OCI-LY3 (cell line): ENCODE measurements at regions not wholly inside any gene's neighbourhood (a gene's known extent, or its start where the extent isn't known, plus 50 kb on each side); places are given as distances from the start of the nearest gene placed in this dataset.

Experiments
- EZH2phosphoT487 ChIP-seq: fragments of 200-600 bp; shearing (Covaris generic); IDR thresholded peaks from 2 replicates; pipeline ENCODE4 v1.6.1; 2018; ENCODE audit warnings: antibody characterized with exemption, mixed run types, low read depth
- TF ChIP-seq, protein P1 (sequence below): fragments of 200-600, 300-600 bp; sonication (generic); IDR thresholded peaks from 2 replicates; pipeline ENCODE4 v1.5.1; 2014; ENCODE audit warnings: antibody characterized with exemption, low read length, low read depth

DNA sequence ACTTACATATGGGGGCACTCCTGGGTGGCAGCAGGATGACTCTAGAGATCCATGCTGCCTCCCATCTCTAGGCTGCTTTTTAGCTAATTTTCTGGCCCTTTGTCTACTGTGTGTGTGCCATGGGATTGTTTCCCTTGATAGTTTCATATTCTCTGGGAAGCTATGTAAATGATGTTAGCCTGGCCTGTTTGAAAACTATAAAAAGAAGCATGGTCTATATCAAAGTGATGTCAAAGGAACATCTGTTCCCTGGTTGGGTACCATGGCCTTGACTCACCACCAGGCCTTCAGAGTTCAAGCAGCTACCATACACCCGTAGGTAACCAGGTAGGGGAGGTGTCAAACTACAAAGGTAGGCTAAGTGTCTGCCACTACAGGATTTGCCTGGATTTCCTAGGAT, 310.4 kb downstream of the FRK start:
- TF ChIP-seq, protein P1, sequence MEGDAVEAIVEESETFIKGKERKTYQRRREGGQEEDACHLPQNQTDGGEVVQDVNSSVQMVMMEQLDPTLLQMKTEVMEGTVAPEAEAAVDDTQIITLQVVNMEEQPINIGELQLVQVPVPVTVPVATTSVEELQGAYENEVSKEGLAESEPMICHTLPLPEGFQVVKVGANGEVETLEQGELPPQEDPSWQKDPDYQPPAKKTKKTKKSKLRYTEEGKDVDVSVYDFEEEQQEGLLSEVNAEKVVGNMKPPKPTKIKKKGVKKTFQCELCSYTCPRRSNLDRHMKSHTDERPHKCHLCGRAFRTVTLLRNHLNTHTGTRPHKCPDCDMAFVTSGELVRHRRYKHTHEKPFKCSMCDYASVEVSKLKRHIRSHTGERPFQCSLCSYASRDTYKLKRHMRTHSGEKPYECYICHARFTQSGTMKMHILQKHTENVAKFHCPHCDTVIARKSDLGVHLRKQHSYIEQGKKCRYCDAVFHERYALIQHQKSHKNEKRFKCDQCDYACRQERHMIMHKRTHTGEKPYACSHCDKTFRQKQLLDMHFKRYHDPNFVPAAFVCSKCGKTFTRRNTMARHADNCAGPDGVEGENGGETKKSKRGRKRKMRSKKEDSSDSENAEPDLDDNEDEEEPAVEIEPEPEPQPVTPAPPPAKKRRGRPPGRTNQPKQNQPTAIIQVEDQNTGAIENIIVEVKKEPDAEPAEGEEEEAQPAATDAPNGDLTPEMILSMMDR = no peak
- TF ChIP-seq EZH2phosphoT487 = no peak
